Fibroblast of lung (primary cell): ENCODE measurements at regions not wholly inside any gene's neighbourhood (a gene's known extent, or its start where the extent isn't known, plus 50 kb on each side); places are given as distances from the start of the nearest gene placed in this dataset.

Experiments used
- DNase-seq, 2 donors: peaks; one replicate each; pipeline versions ENCODE4 v3.0.0 to v3.0.0-alpha.2; 2010; ENCODE audit warnings: low read depth in 2 of 2
- H2AFZ ChIP-seq: 2 replicates; pipeline ENCODE4 v1.5.1; 2012; ENCODE audit warnings: low read length, control low read depth, inconsistent platforms
- H3K27ac ChIP-seq: 2 replicates; pipeline ENCODE4 v1.5.1; 2011; ENCODE audit warnings: low read length, control low read depth; ENCODE audit not compliant: insufficient read depth
- H3K27me3 ChIP-seq: 2 replicates; pipeline ENCODE4 v1.5.1; 2011; ENCODE audit warnings: mild to moderate bottlenecking, low read length; ENCODE audit not compliant: control insufficient read depth, insufficient read depth
- H3K36me3 ChIP-seq: 2 replicates; pipeline ENCODE4 v1.5.1; 2011; ENCODE audit warnings: low read length; ENCODE audit not compliant: control insufficient read depth, insufficient read depth
- H3K4me1 ChIP-seq: 2 replicates; pipeline ENCODE4 v1.5.1; 2011; ENCODE audit warnings: low read length; ENCODE audit not compliant: control insufficient read depth, insufficient read depth; ENCODE audit errors: extremely low read depth
- H3K4me2 ChIP-seq: 2 replicates; pipeline ENCODE4 v1.5.1; 2011; ENCODE audit warnings: low read length, control low read depth; ENCODE audit not compliant: insufficient read depth; ENCODE audit errors: extremely low read depth
- H3K4me3 ChIP-seq, 4 experiments: fragments of 200-600 bp in 1 of 4; sonication (generic) in 1 of 4; replicated peaks in 1 of 4; 2 replicates each; pipeline ENCODE4 v1.5.1; 2011 to 2016; ENCODE audit warnings: low read length in 4 of 4, low read depth in 3 of 4, mild to moderate bottlenecking in 3 of 4, control low read depth in 2 of 4, inconsistent platforms in 1 of 4, mixed read lengths in 1 of 4; ENCODE audit not compliant: insufficient read depth in 1 of 4; ENCODE audit errors: control extremely low read depth in 1 of 4
- H3K79me2 ChIP-seq: 2 replicates; pipeline ENCODE4 v1.5.1; 2012; ENCODE audit warnings: mild to moderate bottlenecking, low read length, inconsistent platforms; ENCODE audit not compliant: control insufficient read depth, insufficient read depth
- H3K9ac ChIP-seq: 2 replicates; pipeline ENCODE4 v1.5.1; 2011; ENCODE audit warnings: mild to moderate bottlenecking, low read length, control low read depth; ENCODE audit not compliant: insufficient read depth
- H3K9me3 ChIP-seq: 2 replicates; pipeline ENCODE4 v1.5.1; 2012; ENCODE audit warnings: low read depth, low read length; ENCODE audit not compliant: control insufficient read depth, insufficient read depth
- H4K20me1 ChIP-seq: 2 replicates; pipeline ENCODE4 v1.5.1; 2011; ENCODE audit warnings: low read length; ENCODE audit not compliant: control insufficient read depth, insufficient read depth; ENCODE audit errors: extremely low read depth
- CTCF ChIP-seq, 2 donors: IDR thresholded peaks in 1 of 2; conservative IDR thresholded peaks in 1 of 2; 1 replicate in 1 of 2; 2 replicates in 1 of 2; pipeline ENCODE4 v1.5.1; 2011 to 2012; ENCODE audit warnings: low read length in 2 of 2, control low read depth in 1 of 2, inconsistent platforms in 1 of 2, low read depth in 1 of 2, mild to moderate bottlenecking in 1 of 2
- EZH2 ChIP-seq: IDR thresholded peaks from 2 replicates; pipeline ENCODE4 v1.5.1; 2012; ENCODE audit warnings: low read length, control low read depth, mild to moderate bottlenecking; ENCODE audit errors: missing control alignments

GRCh38 chr10:71081912-71082311 is 130.5 kb upstream of the UNC5B start:
- Histone ChIP-seq H3K27me3 (no peaks in the 10 kb centered on the region), H3K4me3 (no peak overlapping the region)

GRCh38 chr10:71082960-71083715 is 129.2 kb upstream of the UNC5B start:
- no peak for TF ChIP-seq CTCF (conservative IDR thresholded peaks at IDR 0.05 in 1 of 2, IDR thresholded peaks at IDR 0.05 in 1 of 2; ENCODE audit: low read depth in 1 of 2, low read length in 2 of 2)
- TF ChIP-seq EZH2 = no peak
- no peaks in the 10 kb centered on the region for H3K27me3 ChIP-seq
- H2AFZ ChIP-seq = no peak overlapping the region
- H3K4me3 ChIP-seq = no peak overlapping the region
- H4K20me1 ChIP-seq = no peaks in the 10 kb centered on the region
- no peaks in the 10 kb centered on the region for H3K79me2 ChIP-seq
- no peak overlapping the region for H3K4me2 ChIP-seq
- no peak overlapping the region for H3K9ac ChIP-seq
- H3K27ac ChIP-seq = no peak overlapping the region
- no peak for DNase-seq
- no peaks in the 10 kb centered on the region for H3K4me1 ChIP-seq
- no peaks in the 10 kb centered on the region for H3K9me3 ChIP-seq
- no peaks in the 10 kb centered on the region for H3K36me3 ChIP-seq

More at GRCh38 chr10:71081912-71082311, 130.5 kb upstream of the UNC5B start:
- H3K4me2 ChIP-seq = no peak overlapping the region
- H3K36me3 ChIP-seq = no peaks in the 10 kb centered on the region
- H3K4me1 ChIP-seq = no peaks in the 10 kb centered on the region
- H3K27ac ChIP-seq = no peak overlapping the region
- H4K20me1 ChIP-seq = no peaks in the 10 kb centered on the region
- no peak overlapping the region for H2AFZ ChIP-seq
- no peaks in the 10 kb centered on the region for H3K79me2 ChIP-seq
- DNase-seq = no peak
- TF ChIP-seq CTCF (conservative IDR thresholded peaks at IDR 0.05 in 1 of 2, IDR thresholded peaks at IDR 0.05 in 1 of 2; ENCODE audit: low read depth in 1 of 2, low read length in 2 of 2) (no peak), EZH2 (no peak)
- H3K9ac ChIP-seq = no peak overlapping the region
- no peaks in the 10 kb centered on the region for H3K9me3 ChIP-seq

GRCh38 chr10:71083716-71083975 is 128.7 kb upstream of the UNC5B start:
- H3K27ac ChIP-seq = no peak overlapping the region
- no peaks in the 10 kb centered on the region for H3K36me3 ChIP-seq
- no peaks in the 10 kb centered on the region for H3K79me2 ChIP-seq
- H3K4me1 ChIP-seq = no peaks in the 10 kb centered on the region
- DNase-seq = no peak
- no peaks in the 10 kb centered on the region for H3K27me3 ChIP-seq
- no peak overlapping the region for H2AFZ ChIP-seq
- no peak overlapping the region for H3K9ac ChIP-seq
- H3K9me3 ChIP-seq = no peaks in the 10 kb centered on the region
- no peaks in the 10 kb centered on the region for H4K20me1 ChIP-seq
- TF ChIP-seq EZH2 (no peak), CTCF (conservative IDR thresholded peaks at IDR 0.05 in 1 of 2, IDR thresholded peaks at IDR 0.05 in 1 of 2; ENCODE audit: low read depth in 1 of 2, low read length in 2 of 2) (no peak)
- H3K4me2 ChIP-seq = no peak overlapping the region
- no peak overlapping the region for H3K4me3 ChIP-seq
